ENCODE measurements at regions not wholly inside any gene's neighbourhood (a gene's known extent, or its start where the extent isn't known, plus 50 kb on each side); places are given as distances from the start of the nearest gene placed in this dataset.

GRCh38 chrX:9362363-9362928, 102.4 kb upstream of the TBL1X start:
- TF ChIP-seq, protein P1, sequence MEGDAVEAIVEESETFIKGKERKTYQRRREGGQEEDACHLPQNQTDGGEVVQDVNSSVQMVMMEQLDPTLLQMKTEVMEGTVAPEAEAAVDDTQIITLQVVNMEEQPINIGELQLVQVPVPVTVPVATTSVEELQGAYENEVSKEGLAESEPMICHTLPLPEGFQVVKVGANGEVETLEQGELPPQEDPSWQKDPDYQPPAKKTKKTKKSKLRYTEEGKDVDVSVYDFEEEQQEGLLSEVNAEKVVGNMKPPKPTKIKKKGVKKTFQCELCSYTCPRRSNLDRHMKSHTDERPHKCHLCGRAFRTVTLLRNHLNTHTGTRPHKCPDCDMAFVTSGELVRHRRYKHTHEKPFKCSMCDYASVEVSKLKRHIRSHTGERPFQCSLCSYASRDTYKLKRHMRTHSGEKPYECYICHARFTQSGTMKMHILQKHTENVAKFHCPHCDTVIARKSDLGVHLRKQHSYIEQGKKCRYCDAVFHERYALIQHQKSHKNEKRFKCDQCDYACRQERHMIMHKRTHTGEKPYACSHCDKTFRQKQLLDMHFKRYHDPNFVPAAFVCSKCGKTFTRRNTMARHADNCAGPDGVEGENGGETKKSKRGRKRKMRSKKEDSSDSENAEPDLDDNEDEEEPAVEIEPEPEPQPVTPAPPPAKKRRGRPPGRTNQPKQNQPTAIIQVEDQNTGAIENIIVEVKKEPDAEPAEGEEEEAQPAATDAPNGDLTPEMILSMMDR (IDR thresholded peaks at IDR 0.05; ENCODE audit: insufficient read depth, low read length, poor library complexity, severe bottlenecking), result no peak
- Histone ChIP-seq H3K27me3 (ENCODE audit: control insufficient read depth, insufficient read depth, low read length) (no peaks in the 10 kb centered on the region), H3K36me3 (ENCODE audit: control insufficient read depth, insufficient read depth, low read length) (no peaks in the 10 kb centered on the region), H3K4me3 (ENCODE audit: low read depth, low read length) (no peak overlapping the region)
- no peak for DNase-seq (ENCODE audit: low read depth)

GRCh38 chrX:9367421-9367820, 97.4 kb upstream of the TBL1X start:
- H3K36me3 ChIP-seq (ENCODE audit: control insufficient read depth, insufficient read depth, low read length), result no peaks in the 10 kb centered on the region
- H3K4me3 ChIP-seq (ENCODE audit: low read depth, low read length), result no peak overlapping the region
- no peak for DNase-seq (ENCODE audit: low read depth)
- no peaks in the 10 kb centered on the region for H3K27me3 ChIP-seq (ENCODE audit: control insufficient read depth, insufficient read depth, low read length)
- TF ChIP-seq, protein P1 (IDR thresholded peaks at IDR 0.05; ENCODE audit: insufficient read depth, low read length, poor library complexity, severe bottlenecking), result no peak

DNA sequence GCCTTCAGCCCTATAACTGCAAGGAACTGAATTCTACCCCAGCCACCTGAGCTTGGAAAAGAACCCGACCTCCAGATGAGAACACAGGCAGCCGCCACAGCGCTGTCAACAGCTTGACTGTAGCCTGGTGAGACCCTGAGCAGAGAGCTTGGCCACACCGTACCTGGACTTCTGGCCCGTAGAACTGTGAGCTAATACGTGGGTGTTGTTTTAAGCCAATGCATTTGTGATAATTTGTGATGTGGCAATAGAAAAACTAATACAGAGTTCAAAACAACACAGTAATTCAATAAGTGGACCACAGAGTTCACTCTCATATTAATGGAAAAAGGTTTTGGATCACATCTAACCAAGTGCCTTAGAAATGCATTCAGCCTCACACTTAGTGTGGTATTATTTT, 96.6 kb upstream of the TBL1X start:
- H3K27me3 ChIP-seq (ENCODE audit: control insufficient read depth, insufficient read depth, low read length), result no peaks in the 10 kb centered on the region
- TF ChIP-seq, protein P1 (IDR thresholded peaks at IDR 0.05; ENCODE audit: insufficient read depth, low read length, poor library complexity, severe bottlenecking), result no peak

DNA sequence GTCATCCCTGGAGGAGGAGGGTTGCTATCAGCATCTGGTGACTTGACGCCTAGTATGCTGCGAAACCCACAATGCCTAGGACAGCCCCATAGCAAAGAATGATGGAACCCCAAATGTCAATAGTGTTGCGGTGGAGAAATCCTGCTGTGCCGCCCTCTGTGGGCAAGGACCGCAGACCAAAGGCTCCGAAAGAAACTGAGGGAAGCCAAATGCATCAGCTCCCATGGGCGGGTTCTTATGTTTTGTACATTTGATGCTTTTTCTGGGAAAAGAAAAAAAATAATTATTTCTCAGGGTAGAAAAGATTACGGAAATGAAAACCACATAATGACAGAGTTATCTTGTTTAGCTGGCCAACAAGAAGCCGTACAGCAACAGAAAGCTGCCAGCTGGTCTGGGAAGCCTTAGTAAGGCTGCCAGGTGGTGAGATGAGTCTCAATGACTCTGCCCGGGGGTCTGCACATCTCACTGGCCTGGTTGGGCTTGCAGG, 95.0 kb upstream of the TBL1X start:
- DNase-seq (ENCODE audit: low read depth), result no peak
- no peak overlapping the region for H3K4me3 ChIP-seq (ENCODE audit: low read depth, low read length)
- no peaks in the 10 kb centered on the region for H3K36me3 ChIP-seq (ENCODE audit: control insufficient read depth, insufficient read depth, low read length)
- TF ChIP-seq, protein P1 (IDR thresholded peaks at IDR 0.05; ENCODE audit: insufficient read depth, low read length, poor library complexity, severe bottlenecking), result no peak
- no peaks in the 10 kb centered on the region for H3K27me3 ChIP-seq (ENCODE audit: control insufficient read depth, insufficient read depth, low read length)

More for the DNA sequence above, 96.6 kb upstream of the TBL1X start:
- H3K4me3 ChIP-seq (ENCODE audit: low read depth, low read length), result no peak overlapping the region
- DNase-seq (ENCODE audit: low read depth), result no peak
- H3K36me3 ChIP-seq (ENCODE audit: control insufficient read depth, insufficient read depth, low read length), result no peaks in the 10 kb centered on the region

GRCh38 chrX:9370893-9371292, 94.0 kb upstream of the TBL1X start:
- Histone ChIP-seq H3K36me3 (ENCODE audit: control insufficient read depth, insufficient read depth, low read length) (no peaks in the 10 kb centered on the region), H3K27me3 (ENCODE audit: control insufficient read depth, insufficient read depth, low read length) (no peaks in the 10 kb centered on the region), H3K4me3 (ENCODE audit: low read depth, low read length) (no peak overlapping the region)
- DNase-seq (ENCODE audit: low read depth), result no peak
- TF ChIP-seq, protein P1 (IDR thresholded peaks at IDR 0.05; ENCODE audit: insufficient read depth, low read length, poor library complexity, severe bottlenecking), result no peak

GRCh38 chrX:9372866-9373265, 92.0 kb upstream of the TBL1X start:
- no peak for DNase-seq (ENCODE audit: low read depth)
- no peaks in the 10 kb centered on the region for H3K36me3 ChIP-seq (ENCODE audit: control insufficient read depth, insufficient read depth, low read length)
- H3K27me3 ChIP-seq (ENCODE audit: control insufficient read depth, insufficient read depth, low read length), result no peaks in the 10 kb centered on the region
- H3K4me3 ChIP-seq (ENCODE audit: low read depth, low read length), result no peak overlapping the region
- TF ChIP-seq, protein P1 (IDR thresholded peaks at IDR 0.05; ENCODE audit: insufficient read depth, low read length, poor library complexity, severe bottlenecking), result no peak
